Upper lobe of left lung (tissue), 6 donors: ENCODE measurements at regions not wholly inside any gene's neighbourhood (a gene's known extent, or its start where the extent isn't known, plus 50 kb on each side); places are given as distances from the start of the nearest gene placed in this dataset.
"Not testable (repeated sequence)": the region's sequence is repeated elsewhere in the genome, so short reads cannot be mapped to it uniquely, and the experiment has no call there.

Source experiments
- ATAC-seq, 2 donors: fragments of 200-7000 bp; cut with Tn5 transposase; one replicate each; pipeline ENCODE4 v1.9.1; 2022; ENCODE audit warnings: mild to moderate bottlenecking in 2 of 2, moderate library complexity in 2 of 2; ENCODE audit not compliant: low FRiP score in 2 of 2
- DNase-seq, 2 donors: peaks; one replicate each; pipeline ENCODE4 v3.0.0-alpha.2; 2019 to 2020
- H3K27ac ChIP-seq, 4 donors: fragments of 200-600 bp; sonication (generic); one replicate each; pipeline ENCODE4 v1.5.1; 2016 to 2019
- H3K27me3 ChIP-seq, 4 donors: fragments of 200-600 bp; sonication (generic); one replicate each; pipeline ENCODE4 v1.5.1; 2017 to 2019
- H3K36me3 ChIP-seq, 4 donors: fragments of 200-600 bp; sonication (generic); one replicate each; pipeline ENCODE4 v1.5.1; 2016 to 2019
- H3K4me1 ChIP-seq, 4 donors: fragments of 200-600 bp; sonication (generic); one replicate each; pipeline ENCODE4 v1.5.1; 2018 to 2019
- H3K4me3 ChIP-seq, 4 donors: fragments of 200-600 bp; sonication (generic); one replicate each; pipeline ENCODE4 v1.5.1; 2017 to 2019; ENCODE audit warnings: mild to moderate bottlenecking in 2 of 4, moderate library complexity in 1 of 4
- H3K9me3 ChIP-seq, 4 donors: fragments of 200-600 bp; sonication (generic); one replicate each; pipeline ENCODE4 v1.5.1; 2018 to 2019
- EP300 ChIP-seq, 4 donors: sonication (generic); formaldehyde crosslinking; IDR thresholded peaks; one replicate each; pipeline ENCODE4 v1.5.1; 2017; ENCODE audit warnings: antibody characterized with exemption in 4 of 4, control low read depth in 2 of 4
- POLR2A ChIP-seq, 4 donors: fragments of 450-650 bp; IDR thresholded peaks; one replicate each; pipeline ENCODE4 v1.5.1; 2016 to 2017; ENCODE audit warnings: antibody characterized with exemption in 4 of 4, mild to moderate bottlenecking in 2 of 4
- POLR2AphosphoS5 ChIP-seq, 2 donors: sonication (generic); formaldehyde crosslinking; IDR thresholded peaks; one replicate each; pipeline ENCODE4 v1.5.1; 2017; ENCODE audit warnings: antibody characterized with exemption in 2 of 2
- WGBS, 2 donors: methylation state at CpG; one replicate each; pipeline ENCODE4 v1.1.5; 2017 to 2018; 5-methylcytosine and 5-hydroxymethylcytosine counted together
- TF ChIP-seq, protein P1 (sequence below), 6 experiments: fragments of 450-650 bp in 4 of 6; fragments of 200-600 bp in 2 of 6; sonication (generic) in 2 of 6; IDR thresholded peaks; one replicate each; pipeline ENCODE4 v1.5.1; 2016 to 2019; ENCODE audit warnings: antibody characterized with exemption in 6 of 6
- donor health status: DM: no; HTN: no; CAD: no; lungs with moderate emphysema.
- donor health status: DM: no; HTN: yes; CAD: no; lungs with severe emphysema.

DNA sequence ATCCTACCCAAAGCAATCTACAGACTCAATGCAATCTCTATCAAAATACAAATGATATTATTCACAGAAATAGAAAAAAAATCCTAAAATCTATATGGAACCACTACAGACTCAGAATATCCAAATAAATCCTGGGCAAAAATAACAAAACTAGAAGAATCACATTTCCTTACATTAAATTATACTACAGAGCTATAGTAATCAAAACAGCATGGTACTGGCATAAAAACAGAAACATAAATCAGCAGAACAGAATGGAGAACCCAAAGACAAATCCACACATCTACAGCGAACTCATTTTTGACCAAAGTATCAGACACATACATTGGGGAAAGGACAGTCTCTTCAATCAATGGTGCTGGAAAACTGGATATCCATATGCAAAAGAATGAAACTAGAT is 304.1 kb upstream of the FGF13 start:
- H3K27ac ChIP-seq, result no peak overlapping the region
- 83% methylated on average over 1 of the region's 1 CpG for WGBS, 2 donors
- TF ChIP-seq EP300 (IDR thresholded peaks at IDR 0.05) (no peak), POLR2A (IDR thresholded peaks at IDR 0.05) (no peak), POLR2AphosphoS5 (IDR thresholded peaks at IDR 0.05) (no peak)
- TF ChIP-seq, protein P1, sequence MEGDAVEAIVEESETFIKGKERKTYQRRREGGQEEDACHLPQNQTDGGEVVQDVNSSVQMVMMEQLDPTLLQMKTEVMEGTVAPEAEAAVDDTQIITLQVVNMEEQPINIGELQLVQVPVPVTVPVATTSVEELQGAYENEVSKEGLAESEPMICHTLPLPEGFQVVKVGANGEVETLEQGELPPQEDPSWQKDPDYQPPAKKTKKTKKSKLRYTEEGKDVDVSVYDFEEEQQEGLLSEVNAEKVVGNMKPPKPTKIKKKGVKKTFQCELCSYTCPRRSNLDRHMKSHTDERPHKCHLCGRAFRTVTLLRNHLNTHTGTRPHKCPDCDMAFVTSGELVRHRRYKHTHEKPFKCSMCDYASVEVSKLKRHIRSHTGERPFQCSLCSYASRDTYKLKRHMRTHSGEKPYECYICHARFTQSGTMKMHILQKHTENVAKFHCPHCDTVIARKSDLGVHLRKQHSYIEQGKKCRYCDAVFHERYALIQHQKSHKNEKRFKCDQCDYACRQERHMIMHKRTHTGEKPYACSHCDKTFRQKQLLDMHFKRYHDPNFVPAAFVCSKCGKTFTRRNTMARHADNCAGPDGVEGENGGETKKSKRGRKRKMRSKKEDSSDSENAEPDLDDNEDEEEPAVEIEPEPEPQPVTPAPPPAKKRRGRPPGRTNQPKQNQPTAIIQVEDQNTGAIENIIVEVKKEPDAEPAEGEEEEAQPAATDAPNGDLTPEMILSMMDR (IDR thresholded peaks at IDR 0.05), result no peak
- no peak overlapping the region for H3K4me3 ChIP-seq
- peaks cover 0 to 14% (median 0%) of the 10 kb centered on the region in 4 donors for H3K9me3 ChIP-seq
- H3K27me3 ChIP-seq, result no peaks in the 10 kb centered on the region
- ATAC-seq (no peak), DNase-seq (no peak)
- no peaks in the 10 kb centered on the region for H3K4me1 ChIP-seq
- no peaks in the 10 kb centered on the region for H3K36me3 ChIP-seq

DNA sequence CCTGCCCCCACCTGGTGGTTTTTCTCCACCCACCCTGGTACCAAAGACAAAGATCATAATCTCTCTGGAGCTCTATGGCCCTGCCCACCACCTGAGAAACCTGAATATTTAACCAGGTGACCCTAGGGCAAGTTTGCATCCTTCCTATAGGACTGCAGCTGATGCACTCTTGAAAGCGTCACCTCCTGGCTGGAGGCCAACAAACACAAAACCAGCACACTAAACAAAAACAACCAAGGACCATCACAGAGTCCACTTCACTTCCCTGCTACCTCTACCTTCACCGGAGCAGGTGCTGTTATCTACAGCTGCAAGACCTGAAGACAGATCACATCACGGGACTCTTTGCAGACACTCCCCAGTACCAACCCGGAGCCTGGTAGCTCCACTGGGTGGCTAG is 296.7 kb upstream of the FGF13 start:
- H3K27ac ChIP-seq, result no peak overlapping the region
- no peak overlapping the region for H3K4me3 ChIP-seq
- TF ChIP-seq, protein P1 (IDR thresholded peaks at IDR 0.05), result no peak
- TF ChIP-seq EP300 (IDR thresholded peaks at IDR 0.05), result no peak
- TF ChIP-seq POLR2A (IDR thresholded peaks at IDR 0.05), result no peak
- no peak for TF ChIP-seq POLR2AphosphoS5 (IDR thresholded peaks at IDR 0.05)
- no peaks in the 10 kb centered on the region for H3K36me3 ChIP-seq
- no peak for DNase-seq
- H3K9me3 ChIP-seq, result peaks cover 0 to 5% (median 0%) of the 10 kb centered on the region in 4 donors
- H3K27me3 ChIP-seq, result no peaks in the 10 kb centered on the region
- H3K4me1 ChIP-seq, result no peaks in the 10 kb centered on the region
- ATAC-seq, result no peak
- 47 to 84% methylated on average over 2 to 4 of the region's 4 CpGs for WGBS, 2 donors

DNA sequence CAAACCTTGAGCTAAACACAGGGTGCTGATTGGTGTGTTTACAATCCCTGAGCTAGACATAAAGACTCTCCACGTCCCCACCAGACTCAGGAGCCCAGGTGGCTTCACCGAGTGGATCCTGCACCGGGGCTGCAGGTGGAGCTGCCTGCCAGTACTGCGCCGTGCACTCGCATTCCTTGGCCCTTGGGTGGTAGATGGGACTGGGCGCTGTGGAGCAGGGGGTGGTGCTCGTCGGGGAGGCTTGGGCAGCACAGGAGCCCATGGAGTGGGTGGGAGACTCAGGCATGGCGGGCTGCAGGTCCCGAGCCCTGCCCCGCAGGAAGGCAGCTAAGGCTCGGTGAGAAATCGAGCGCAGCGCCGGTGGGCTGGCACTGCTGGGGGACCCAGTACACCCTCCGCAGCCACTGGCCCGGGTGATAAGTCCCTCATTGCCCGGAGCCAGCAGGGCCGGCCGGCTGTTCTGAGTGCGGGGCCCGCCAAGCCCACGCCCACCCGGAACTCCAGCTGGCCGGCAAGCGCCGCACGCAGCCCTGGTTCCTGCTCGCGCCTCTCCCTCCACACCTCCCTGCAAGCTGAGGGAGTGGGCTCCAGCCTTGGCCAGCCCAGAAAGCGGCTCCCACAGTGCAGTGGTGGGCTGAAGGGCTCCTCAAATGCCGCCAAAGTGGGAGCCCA is 292.5 kb upstream of the FGF13 start:
- H3K9me3 ChIP-seq, H3K27ac ChIP-seq, H3K4me3 ChIP-seq, ATAC-seq, H3K27me3 ChIP-seq, H3K4me1 ChIP-seq, H3K36me3 ChIP-seq: not testable (repeated sequence)
- peak in 1 of 2 donors; percentile 38 for DNase-seq
- 92 to 94% methylated on average over 7 to 13 of the region's 34 CpGs for WGBS, 2 donors

DNA sequence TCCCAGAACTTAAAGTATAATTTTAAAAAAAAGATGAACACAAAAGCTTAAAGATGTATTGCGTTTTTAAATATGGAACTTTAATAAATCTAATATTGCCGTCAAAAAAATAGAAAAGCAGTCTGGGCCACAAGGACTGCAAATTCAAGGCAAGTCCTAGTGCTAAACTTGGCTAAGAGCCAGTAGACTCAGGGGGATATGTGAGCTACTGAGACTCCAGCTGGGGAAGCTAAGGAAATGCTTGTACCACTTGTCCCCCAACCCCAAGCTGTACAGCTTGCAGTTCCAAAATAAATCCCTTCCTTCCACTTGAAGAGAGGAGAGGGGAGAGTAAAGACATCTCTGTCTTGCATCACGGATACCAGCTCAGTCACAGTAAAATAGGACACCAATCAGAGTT is 290.8 kb upstream of the FGF13 start:
- Histone ChIP-seq H3K4me3 (no peak overlapping the region), H3K36me3 (no peaks in the 10 kb centered on the region), H3K9me3 (no peaks in the 10 kb centered on the region), H3K27me3 (no peaks in the 10 kb centered on the region), H3K4me1 (no peaks in the 10 kb centered on the region), H3K27ac (no peak overlapping the region)
- TF ChIP-seq, protein P1 (IDR thresholded peaks at IDR 0.05), result no peak
- TF ChIP-seq POLR2A (IDR thresholded peaks at IDR 0.05) (no peak), EP300 (IDR thresholded peaks at IDR 0.05) (no peak), POLR2AphosphoS5 (IDR thresholded peaks at IDR 0.05) (no peak)
- ATAC-seq (no peak), DNase-seq (no peak)
- 91 to 96% methylated on average over 2 to 3 of the region's 3 CpGs for WGBS, 2 donors

DNA sequence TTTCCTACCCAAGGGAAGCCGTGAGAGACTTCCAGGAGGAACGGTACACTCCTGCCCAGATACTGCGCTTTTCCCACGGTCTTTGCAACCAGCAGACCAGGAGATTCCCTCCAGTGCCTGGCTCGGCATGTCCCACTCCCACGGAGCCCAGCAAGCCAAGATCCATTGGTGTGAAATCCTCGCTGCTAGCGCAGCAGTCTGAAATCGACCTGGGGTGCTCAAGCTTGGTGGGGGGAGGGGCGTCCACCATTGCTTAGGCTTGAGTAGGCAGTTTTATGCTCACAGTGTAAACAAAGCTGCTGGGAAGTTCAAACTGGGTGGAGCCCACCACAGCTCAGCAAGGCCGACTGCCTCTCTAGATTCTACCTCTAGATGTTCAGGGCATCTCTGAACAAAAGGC is 284.8 kb upstream of the FGF13 start:
- no peaks in the 10 kb centered on the region for H3K9me3 ChIP-seq
- H3K27ac ChIP-seq, result no peak overlapping the region
- H3K4me3 ChIP-seq, result no peak overlapping the region
- DNase-seq (no peak), ATAC-seq (no peak)
- no peaks in the 10 kb centered on the region for H3K27me3 ChIP-seq
- H3K4me1 ChIP-seq, result no peaks in the 10 kb centered on the region
- 87% methylated on average over 10 of the region's 11 CpGs; no CpG with 5 or more reads in 1 of the 2 donors for WGBS, 2 donors
- H3K36me3 ChIP-seq, result no peaks in the 10 kb centered on the region
- TF ChIP-seq POLR2A (IDR thresholded peaks at IDR 0.05) (no peak), EP300 (IDR thresholded peaks at IDR 0.05) (no peak), POLR2AphosphoS5 (IDR thresholded peaks at IDR 0.05) (no peak)
- TF ChIP-seq, protein P1 (IDR thresholded peaks at IDR 0.05), result no peak
